Colonic mucosa (tissue), 4 donors: ENCODE measurements at regions not wholly inside any gene's neighbourhood (a gene's known extent, or its start where the extent isn't known, plus 50 kb on each side); places are given as distances from the start of the nearest gene placed in this dataset.

Source experiments
- DNase-seq: peaks from one replicate; pipeline ENCODE4 v3.0.0-alpha.2; 2020
- H3K27ac ChIP-seq: fragments of 200-600 bp; one replicate; pipeline ENCODE4 v1.8.0; 2021
- H3K27me3 ChIP-seq: fragments of 200-600 bp; one replicate; pipeline ENCODE4 v1.8.0; 2021
- H3K36me3 ChIP-seq: fragments of 200-600 bp; one replicate; pipeline ENCODE4 v1.8.0; 2021
- H3K4me1 ChIP-seq: fragments of 200-600 bp; one replicate; pipeline ENCODE4 v1.8.0; 2021; ENCODE audit warnings: mild to moderate bottlenecking
- H3K4me3 ChIP-seq: fragments of 200-600 bp; one replicate; pipeline ENCODE4 v1.8.0; 2021
- H3K9ac ChIP-seq, 2 donors: one replicate each; pipeline ENCODE4 v1.7.0; 2013; ENCODE audit warnings: control low read depth in 2 of 2, low read depth in 2 of 2, low read length in 2 of 2
- H3K9me3 ChIP-seq: fragments of 200-600 bp; one replicate; pipeline ENCODE4 v1.8.0; 2021
- CTCF ChIP-seq: fragments of 200-600 bp; IDR thresholded peaks from one replicate; pipeline ENCODE4 v1.8.0; 2022; ENCODE audit warnings: antibody characterized with exemption, mild to moderate bottlenecking
- intact Hi-C: fragments of 100-400 bp; cut with DNase I; formaldehyde crosslinking; loops from one replicate; pipeline ENCODE4 v1.14.1; 2022
- donor health status: healthy.
- donor health status: DM: no; HTN: no; CAD: no.
- donor health status: DM: no; HTN: no; CAD: no.

DNA sequence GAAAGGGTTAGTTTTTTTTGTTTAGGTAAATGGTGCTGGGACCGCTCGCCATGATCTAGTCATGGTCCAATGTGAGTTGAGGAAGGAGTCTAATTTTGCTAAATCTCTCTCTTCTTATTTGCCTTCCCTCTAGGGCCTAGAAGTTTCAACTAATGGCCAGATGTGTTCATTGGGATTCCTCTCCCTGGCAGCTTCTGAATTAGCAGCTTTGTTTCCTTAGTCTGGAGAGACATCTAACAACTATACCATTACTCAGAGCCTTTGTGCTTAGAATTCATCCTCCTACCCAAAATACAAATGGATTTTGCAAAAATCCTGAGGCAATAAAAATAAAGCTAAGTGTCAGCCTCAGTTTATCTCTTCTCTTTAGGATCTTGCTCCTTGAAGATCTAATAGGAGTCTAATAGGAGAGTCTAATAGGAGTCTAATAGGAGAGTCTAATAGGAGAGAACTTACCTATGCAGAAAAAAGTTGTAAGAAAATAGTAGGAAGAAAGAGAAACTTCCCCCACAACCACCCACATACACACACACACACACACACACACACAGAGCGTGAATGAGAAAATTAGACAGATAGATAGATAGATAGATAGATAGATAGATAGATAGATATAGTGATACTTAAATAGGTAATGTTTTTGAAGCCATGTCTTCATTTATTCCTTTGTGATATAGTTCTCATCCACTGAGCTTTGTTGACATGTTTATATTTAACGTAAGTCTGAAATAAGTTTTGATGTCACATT lies 980.5 kb upstream of the CNTN5 start:
- H3K9me3 ChIP-seq: no peaks in the 10 kb centered on the region
- H3K36me3 ChIP-seq: no peaks in the 10 kb centered on the region
- H3K9ac ChIP-seq: no peak overlapping the region
- H3K4me3 ChIP-seq: no peak overlapping the region
- no peak for TF ChIP-seq CTCF
- intact Hi-C loops: no loop called here
- H3K27me3 ChIP-seq: no peaks in the 10 kb centered on the region
- DNase-seq: no peak
- H3K4me1 ChIP-seq: no peaks in the 10 kb centered on the region
- no peak overlapping the region for H3K27ac ChIP-seq

- H3K9me3 ChIP-seq: no peaks in the 10 kb centered on the region
- no peaks in the 10 kb centered on the region for H3K4me1 ChIP-seq
- H3K27ac ChIP-seq: no peak overlapping the region
- intact Hi-C loops: no loop called here
- H3K27me3 ChIP-seq: no peaks in the 10 kb centered on the region
- no peaks in the 10 kb centered on the region for H3K36me3 ChIP-seq
- no peak for TF ChIP-seq CTCF
- no peak for DNase-seq
- H3K4me3 ChIP-seq: no peak overlapping the region
- no peak overlapping the region for H3K9ac ChIP-seq
Measured at GRCh38 chr11:98047647-98048046, 973.1 kb upstream of the CNTN5 start.

DNA sequence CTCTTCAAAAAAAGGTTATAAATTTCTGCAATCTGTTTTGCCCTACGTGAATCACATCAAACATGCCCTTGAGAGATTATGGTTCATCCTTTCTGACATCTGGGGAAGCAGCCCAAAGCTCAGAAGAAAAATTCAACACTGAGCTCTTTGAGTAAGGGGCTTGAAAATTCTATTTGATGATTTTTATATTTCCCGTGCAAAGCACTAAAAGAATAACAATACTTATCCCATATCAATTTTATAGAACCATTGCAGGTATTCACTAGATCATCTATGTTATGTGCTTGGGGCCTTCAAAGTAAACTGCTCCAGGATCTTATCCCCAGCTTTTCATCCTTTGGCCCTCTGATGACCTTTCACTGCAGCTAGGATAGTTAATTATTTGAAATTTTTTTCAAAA lies 966.9 kb upstream of the CNTN5 start:
- Histone ChIP-seq H3K27ac (no peak overlapping the region), H3K4me1 (no peaks in the 10 kb centered on the region), H3K4me3 (no peak overlapping the region), H3K9me3 (no peaks in the 10 kb centered on the region), H3K27me3 (no peaks in the 10 kb centered on the region), H3K9ac (no peak overlapping the region), H3K36me3 (no peaks in the 10 kb centered on the region)
- intact Hi-C loops: no loop called here
- no peak for TF ChIP-seq CTCF
- no peak for DNase-seq

GRCh38 chr11:98056945-98057344 lies 963.8 kb upstream of the CNTN5 start:
- no peak overlapping the region for H3K4me3 ChIP-seq
- no peak for DNase-seq
- no peak for TF ChIP-seq CTCF
- no peaks in the 10 kb centered on the region for H3K4me1 ChIP-seq
- H3K36me3 ChIP-seq: no peaks in the 10 kb centered on the region
- no peaks in the 10 kb centered on the region for H3K27me3 ChIP-seq
- no peak overlapping the region for H3K9ac ChIP-seq
- no peaks in the 10 kb centered on the region for H3K9me3 ChIP-seq
- no peak overlapping the region for H3K27ac ChIP-seq
- intact Hi-C loops: no loop called here

DNA sequence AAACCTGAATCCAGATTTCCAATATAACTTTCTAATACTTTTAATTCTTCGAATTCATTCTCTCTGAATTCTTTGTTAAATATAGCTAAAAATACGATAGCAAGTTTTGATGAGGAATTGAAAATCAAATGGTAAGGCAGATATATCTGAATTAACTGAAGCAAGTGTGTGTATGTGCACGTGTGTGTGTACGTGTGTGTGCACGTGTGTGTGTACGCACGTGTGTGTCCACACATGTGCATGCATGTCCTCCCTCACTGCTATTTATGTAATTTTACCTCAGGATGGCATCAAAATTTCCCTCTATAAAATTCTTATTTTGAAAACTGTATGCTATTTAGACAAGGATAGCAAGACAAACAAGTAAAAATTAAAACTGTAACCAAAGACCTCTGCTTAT lies 961.3 kb upstream of the CNTN5 start:
- Histone ChIP-seq H3K4me1 (no peaks in the 10 kb centered on the region), H3K36me3 (no peaks in the 10 kb centered on the region), H3K27me3 (no peaks in the 10 kb centered on the region), H3K9ac (no peak overlapping the region), H3K4me3 (no peak overlapping the region), H3K27ac (no peak overlapping the region), H3K9me3 (no peaks in the 10 kb centered on the region)
- intact Hi-C loops: no loop called here
- no peak for TF ChIP-seq CTCF
- DNase-seq: no peak
